ACC112 (cell line): ENCODE measurements at regions not wholly inside any gene's neighbourhood (a gene's known extent, or its start where the extent isn't known, plus 50 kb on each side); places are given as distances from the start of the nearest gene placed in this dataset.
A peak's percentile ranks its signal among the peaks of the same experiment; 100 is the strongest.

Experiments used
- H2AFZ ChIP-seq: fragments of 200-600 bp; sonication (generic); one replicate; pipeline ENCODE4 v1.6.0; 2017; ENCODE audit warnings: antibody characterized with exemption, low read length; ENCODE audit not compliant: unreplicated experiment
- H3K27ac ChIP-seq: fragments of 200-600 bp; sonication (generic); 2 replicates; pipeline ENCODE4 v1.5.1; 2014; ENCODE audit warnings: low read depth, mild to moderate bottlenecking, antibody characterized with exemption, low read length, moderate library complexity
- H3K27me3 ChIP-seq: fragments of 200-600 bp; sonication (generic); 2 replicates; pipeline ENCODE4 v1.6.1; 2014; ENCODE audit warnings: mild to moderate bottlenecking, antibody characterized with exemption, low read length, moderate library complexity, mixed read lengths; ENCODE audit not compliant: insufficient read depth
- H3K36me3 ChIP-seq: fragments of 200-600 bp; sonication (generic); 2 replicates; pipeline ENCODE4 v1.6.1; 2016; ENCODE audit warnings: mild to moderate bottlenecking, antibody characterized with exemption, low read length, moderate library complexity, mixed read lengths; ENCODE audit not compliant: insufficient read depth
- H3K4me1 ChIP-seq: fragments of 200-600 bp; sonication (generic); one replicate; pipeline ENCODE4 v1.6.1; 2016; ENCODE audit warnings: low read length, mixed read lengths; ENCODE audit not compliant: insufficient read depth, unreplicated experiment, control insufficient read depth
- H3K4me3 ChIP-seq: fragments of 200-600 bp; sonication (generic); 2 replicates; pipeline ENCODE4 v1.5.1; 2014; ENCODE audit warnings: mild to moderate bottlenecking, low read depth, low read length
- H3K79me2 ChIP-seq: fragments of 200-600 bp; sonication (generic); one replicate; pipeline ENCODE4 v1.6.0; 2016; ENCODE audit warnings: low read length; ENCODE audit not compliant: control insufficient read depth, unreplicated experiment, insufficient read depth

DNA sequence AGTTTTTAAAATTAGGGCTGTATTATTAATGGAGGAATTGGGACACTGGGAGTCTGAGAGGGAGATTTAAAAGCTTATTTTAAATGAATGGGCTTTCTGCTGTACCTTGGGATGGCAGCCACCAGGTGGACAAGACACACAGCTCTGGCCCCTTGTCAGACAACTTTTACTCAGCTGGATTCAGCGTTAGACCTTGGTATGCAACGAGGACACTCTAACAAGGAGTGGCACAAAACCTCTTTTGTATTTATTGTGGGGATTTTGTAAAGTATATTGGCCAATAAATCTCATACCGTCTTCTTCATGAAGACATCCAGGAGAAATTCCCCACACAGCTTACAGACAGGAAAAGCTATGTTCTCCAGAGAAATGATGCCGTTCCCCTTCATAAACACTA is 105.7 kb downstream of the LCA5 start:
- no peaks in the 10 kb centered on the region for H3K4me1 ChIP-seq
- no peaks in the 10 kb centered on the region for H3K79me2 ChIP-seq
- no peaks in the 10 kb centered on the region for H3K27me3 ChIP-seq
- H3K36me3 ChIP-seq: no peaks in the 10 kb centered on the region
- no peak overlapping the region for H3K4me3 ChIP-seq
- no peak overlapping the region for H2AFZ ChIP-seq
- H3K27ac ChIP-seq: no peak overlapping the region

DNA sequence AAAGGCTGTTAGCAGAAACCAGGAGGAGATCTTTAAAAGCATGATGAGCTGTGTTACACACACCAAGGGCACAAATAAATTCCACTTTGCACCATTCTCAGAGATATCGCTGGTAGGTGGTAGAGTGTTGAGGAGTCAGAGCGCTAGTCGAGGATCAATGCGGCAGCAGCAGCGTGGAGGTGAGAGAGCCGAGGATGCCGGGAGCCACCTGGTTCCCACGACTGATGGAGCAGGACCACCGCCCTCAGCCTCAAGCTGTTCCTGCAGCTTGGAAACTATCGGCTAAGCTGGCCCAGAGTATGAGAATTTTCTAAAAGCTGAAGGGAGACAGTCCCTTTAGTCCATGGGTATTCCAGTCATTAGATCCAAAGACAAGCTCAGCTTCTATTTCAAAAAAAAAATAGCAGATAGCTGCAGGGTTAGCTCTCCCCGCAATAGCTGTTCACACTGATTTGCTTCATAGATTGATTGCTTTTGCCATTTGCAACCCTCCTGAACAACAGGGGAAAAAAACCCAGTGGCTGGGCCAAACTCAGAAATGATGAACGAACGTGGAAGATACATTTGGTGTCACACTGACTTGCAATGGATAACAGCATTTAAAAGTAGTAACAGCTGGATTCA is 106.2 kb downstream of the LCA5 start:
- H3K79me2 ChIP-seq: no peaks in the 10 kb centered on the region
- H2AFZ ChIP-seq: no peak overlapping the region
- no peak overlapping the region for H3K27ac ChIP-seq
- H3K27me3 ChIP-seq: no peaks in the 10 kb centered on the region
- H3K4me1 ChIP-seq: no peaks in the 10 kb centered on the region
- no peak overlapping the region for H3K4me3 ChIP-seq
- no peaks in the 10 kb centered on the region for H3K36me3 ChIP-seq

DNA sequence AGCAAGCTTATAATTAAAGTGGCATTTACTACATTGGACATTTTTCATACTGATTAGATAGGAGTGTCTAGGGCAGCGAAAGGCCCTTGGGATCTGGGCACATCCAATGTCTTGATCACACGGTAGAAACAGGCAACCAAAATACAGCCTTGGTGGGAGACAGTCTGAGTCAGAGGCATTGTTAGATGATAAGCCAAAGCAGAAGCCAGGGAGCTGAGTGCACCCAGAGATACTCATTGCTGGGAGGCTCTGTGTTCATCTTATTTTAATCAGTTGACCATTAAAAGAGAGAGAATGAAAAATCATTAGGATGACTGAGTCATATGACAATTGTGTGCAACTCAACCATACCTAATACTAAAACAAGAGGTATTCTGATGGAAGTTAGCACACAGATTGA is 109.5 kb downstream of the LCA5 start:
- peaks cover 6% of the 10 kb centered on the region for H3K4me1 ChIP-seq
- H3K27ac ChIP-seq: no peak overlapping the region
- no peaks in the 10 kb centered on the region for H3K27me3 ChIP-seq
- no peaks in the 10 kb centered on the region for H3K36me3 ChIP-seq
- H3K79me2 ChIP-seq: no peaks in the 10 kb centered on the region
- no peak overlapping the region for H2AFZ ChIP-seq
- H3K4me3 ChIP-seq: no peak overlapping the region

DNA sequence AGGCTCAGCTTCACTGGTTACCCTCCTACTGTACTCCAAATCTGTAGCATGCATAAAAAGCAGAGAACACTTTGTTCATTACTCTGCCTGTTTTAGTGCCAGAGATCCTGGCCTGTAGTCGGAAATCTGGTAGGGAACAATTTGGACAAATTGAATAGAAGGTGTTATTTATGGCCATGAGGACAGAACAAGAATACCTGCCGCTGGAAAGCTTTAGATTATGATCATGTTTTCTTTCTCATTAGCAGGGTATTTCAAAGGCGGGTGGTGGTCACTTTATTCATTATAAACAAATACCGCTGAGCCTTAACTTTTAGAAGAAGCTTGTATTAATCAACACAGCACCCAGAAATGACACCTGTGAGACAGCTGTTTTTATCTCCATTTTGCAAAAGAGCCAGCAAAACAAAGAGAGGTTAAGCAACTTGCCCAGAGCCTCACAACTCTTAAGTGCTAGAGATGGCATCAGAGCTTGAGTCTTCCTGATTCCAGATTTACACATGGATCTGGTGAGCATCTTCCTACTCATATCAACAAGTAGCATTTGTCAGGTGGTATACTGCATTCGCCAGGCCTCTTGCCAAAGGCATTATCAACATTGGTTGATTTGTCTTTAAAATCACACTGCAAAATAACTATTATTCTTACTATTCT is 110.5 kb downstream of the LCA5 start:
- H3K36me3 ChIP-seq: no peaks in the 10 kb centered on the region
- H3K79me2 ChIP-seq: no peaks in the 10 kb centered on the region
- H3K4me3 ChIP-seq: no peak overlapping the region
- H3K27me3 ChIP-seq: no peaks in the 10 kb centered on the region
- H3K27ac ChIP-seq: no peak overlapping the region
- peaks cover 15% of the 10 kb centered on the region for H3K4me1 ChIP-seq
- no peak overlapping the region for H2AFZ ChIP-seq

DNA sequence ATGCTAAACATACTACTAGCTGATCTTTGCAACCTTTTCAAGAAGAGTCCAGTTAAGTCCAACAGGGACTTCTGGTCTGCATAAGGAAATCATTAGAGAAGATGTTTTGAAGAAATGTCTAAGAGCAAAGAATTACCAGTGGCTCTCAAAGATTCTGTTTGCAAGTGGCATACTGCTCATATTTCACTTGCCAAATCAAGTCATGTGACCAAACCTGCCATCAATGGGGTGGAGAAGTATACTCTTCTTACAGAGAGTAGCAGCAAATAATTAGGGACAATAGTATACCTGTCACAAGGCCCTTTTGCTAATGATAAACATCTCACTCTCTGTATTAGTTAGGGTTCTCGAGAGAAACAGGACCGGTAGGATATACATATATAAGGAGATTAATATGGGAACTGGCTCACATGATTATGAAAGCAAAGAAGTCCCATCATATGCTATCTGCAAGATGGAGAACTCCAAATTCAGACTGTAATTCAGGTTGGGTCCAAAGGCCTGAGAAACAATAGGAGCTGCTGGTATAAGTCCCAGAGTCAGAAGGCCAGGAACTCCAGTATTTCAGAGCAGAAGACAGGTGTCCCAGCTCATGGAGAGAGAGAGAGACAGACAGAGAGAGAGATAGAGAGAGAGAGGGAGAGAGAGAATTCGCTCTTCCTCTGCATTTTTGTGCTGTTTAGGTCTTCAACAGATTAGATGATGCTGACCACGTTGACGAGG is 111.5 kb downstream of the LCA5 start:
- H3K27ac ChIP-seq: no peak overlapping the region

DNA sequence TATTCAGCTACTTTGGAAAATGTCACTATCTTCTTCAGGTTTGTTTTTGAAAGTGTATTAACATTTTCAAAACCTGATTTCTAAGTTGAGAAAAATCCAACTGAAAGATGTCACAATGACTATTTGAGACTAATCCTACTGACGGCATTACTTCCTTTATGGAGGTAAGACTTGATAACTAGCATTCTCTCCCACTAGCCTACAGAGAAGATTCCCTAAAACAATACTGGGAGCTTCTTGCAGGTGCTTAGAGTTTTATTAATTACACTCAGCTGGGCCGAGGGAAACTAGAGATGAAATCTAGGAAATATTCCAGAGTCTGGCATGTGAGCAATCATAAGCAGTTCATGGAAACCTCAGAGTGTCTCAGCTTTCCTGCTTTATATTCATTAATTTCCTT is 114.0 kb downstream of the LCA5 start:
- H3K4me3 ChIP-seq: no peak overlapping the region

More for the DNA sequence above, 111.5 kb downstream of the LCA5 start:
- no peak overlapping the region for H2AFZ ChIP-seq
- no peaks in the 10 kb centered on the region for H3K79me2 ChIP-seq
- H3K27me3 ChIP-seq: no peaks in the 10 kb centered on the region
- H3K4me3 ChIP-seq: no peak overlapping the region
- peaks cover 20% of the 10 kb centered on the region for H3K4me1 ChIP-seq
- H3K36me3 ChIP-seq: no peaks in the 10 kb centered on the region

DNA sequence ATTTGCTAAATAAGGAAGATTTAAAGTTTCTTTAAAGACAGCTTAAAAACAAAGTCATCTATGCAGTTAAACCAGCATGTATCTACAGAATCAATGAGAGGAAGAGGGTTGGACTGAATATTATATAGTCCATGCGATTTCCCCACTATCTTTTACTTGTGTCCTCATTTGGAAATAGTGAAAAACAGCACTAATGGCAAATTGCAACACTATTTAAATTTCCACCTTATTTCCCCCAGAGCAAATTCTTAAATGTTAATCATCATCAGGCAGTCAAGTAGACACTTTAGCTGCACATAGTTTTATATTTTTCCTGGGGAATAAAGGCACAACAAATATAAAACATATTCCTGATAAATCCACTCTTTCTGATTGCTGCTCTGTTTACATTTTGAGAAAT is 114.6 kb downstream of the LCA5 start:
- no peaks in the 10 kb centered on the region for H3K79me2 ChIP-seq
- peak overlapping the region; percentile 72 for H3K4me3 ChIP-seq
- H3K36me3 ChIP-seq: no peaks in the 10 kb centered on the region
- H3K4me1 ChIP-seq: peaks cover 27% of the 10 kb centered on the region
- peak overlapping the region; percentile 86; the same call in 1 of the 2 replicates for H3K27ac ChIP-seq
- H2AFZ ChIP-seq: peak overlapping the region; percentile 7
- H3K27me3 ChIP-seq: no peaks in the 10 kb centered on the region

More for the DNA sequence above, 114.0 kb downstream of the LCA5 start:
- peaks cover 27% of the 10 kb centered on the region for H3K4me1 ChIP-seq
- no peaks in the 10 kb centered on the region for H3K79me2 ChIP-seq
- H3K27me3 ChIP-seq: no peaks in the 10 kb centered on the region
- no peak overlapping the region for H3K27ac ChIP-seq
- H2AFZ ChIP-seq: no peak overlapping the region
- no peaks in the 10 kb centered on the region for H3K36me3 ChIP-seq

DNA sequence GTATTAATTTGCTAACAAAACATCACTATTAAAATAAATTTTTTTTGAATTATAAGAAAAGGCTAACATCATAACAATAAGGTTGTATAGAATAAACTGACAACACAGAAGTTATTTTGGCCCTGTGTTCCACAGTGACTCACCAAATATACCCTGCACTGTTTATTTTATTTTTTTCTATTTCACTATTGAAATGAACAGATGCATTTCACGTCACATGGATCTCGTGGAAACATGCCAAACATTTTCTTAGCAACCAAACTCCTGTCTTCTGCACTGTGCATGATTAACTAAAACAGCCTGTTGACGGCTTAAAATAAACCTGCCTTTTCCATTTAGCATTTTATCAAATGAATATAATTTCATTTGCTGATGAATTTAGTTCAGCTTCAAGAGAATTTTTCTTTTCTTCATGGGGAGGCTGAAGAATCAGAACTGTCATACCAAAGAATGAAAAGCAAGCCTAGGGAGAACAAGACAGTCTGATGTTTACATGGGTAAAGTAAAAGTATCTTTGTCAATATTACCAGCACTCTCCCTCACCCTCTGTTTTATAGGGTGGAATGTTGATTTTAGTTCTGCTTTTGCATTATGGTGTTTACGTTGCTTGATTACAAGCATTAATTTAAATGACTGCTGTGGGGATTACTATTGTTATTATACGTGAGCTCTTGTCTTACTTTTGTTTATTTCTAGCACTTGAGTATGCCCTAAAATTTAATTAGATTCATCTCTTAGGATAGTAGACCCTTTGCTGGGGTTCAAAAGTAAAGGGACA is 115.3 kb downstream of the LCA5 start:
- H3K27ac ChIP-seq: peak overlapping the region; percentile 86

DNA sequence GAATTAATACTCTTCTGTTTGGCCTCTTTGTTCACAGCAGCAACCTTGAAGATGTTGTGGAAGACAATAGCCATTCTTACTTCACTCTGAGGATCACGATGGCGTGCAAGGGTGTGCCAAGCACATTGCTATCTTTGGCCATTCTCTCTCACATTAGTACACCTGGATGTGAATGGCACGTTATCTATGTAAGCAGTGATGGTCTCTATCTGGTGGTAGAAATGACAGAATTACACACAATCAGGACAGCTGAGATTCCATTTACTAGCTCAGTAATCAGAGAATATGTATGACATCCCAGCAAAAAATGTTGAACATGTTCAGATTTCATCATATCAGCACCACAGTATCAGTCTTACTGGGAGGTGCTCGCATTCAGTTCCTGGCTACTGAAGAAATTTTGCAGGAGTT is 116.2 kb downstream of the LCA5 start:
- peak overlapping the region; percentile 64 for H3K27ac ChIP-seq
- H2AFZ ChIP-seq: peak overlapping the region; percentile 27
- no peaks in the 10 kb centered on the region for H3K79me2 ChIP-seq

More for the DNA sequence above, 115.3 kb downstream of the LCA5 start:
- Histone ChIP-seq H3K36me3 (no peaks in the 10 kb centered on the region), H3K27me3 (no peaks in the 10 kb centered on the region), H2AFZ (peak overlapping the region; percentile 63), H3K79me2 (no peaks in the 10 kb centered on the region), H3K4me1 (peaks cover 27% of the 10 kb centered on the region), H3K4me3 (peak overlapping the region; percentile 72)

DNA sequence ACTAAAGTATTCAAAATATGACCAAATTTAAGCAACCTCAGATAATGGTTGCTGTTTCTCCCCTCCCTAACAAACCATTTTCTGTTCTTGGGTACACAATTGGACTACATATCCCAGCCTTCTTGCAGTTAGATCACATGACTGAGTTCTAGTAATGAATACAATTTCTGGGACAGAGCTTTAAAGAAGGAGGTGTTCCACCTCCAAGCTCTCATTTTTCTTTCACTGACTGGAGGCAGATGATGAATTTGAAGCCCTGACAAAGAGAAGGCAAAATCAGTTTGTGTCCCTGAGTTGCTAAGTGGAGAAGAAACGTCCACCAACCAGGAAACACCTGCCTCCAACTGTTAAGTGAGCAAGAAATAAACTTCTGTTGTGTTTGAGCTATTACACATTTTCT is 117.2 kb downstream of the LCA5 start:
- no peak overlapping the region for H3K27ac ChIP-seq
- no peaks in the 10 kb centered on the region for H3K36me3 ChIP-seq
- no peaks in the 10 kb centered on the region for H3K79me2 ChIP-seq
- peaks cover 27% of the 10 kb centered on the region for H3K4me1 ChIP-seq
- peak overlapping the region; percentile 27 for H2AFZ ChIP-seq
- H3K4me3 ChIP-seq: no peak overlapping the region
- no peaks in the 10 kb centered on the region for H3K27me3 ChIP-seq

More for the DNA sequence above, 116.2 kb downstream of the LCA5 start:
- no peaks in the 10 kb centered on the region for H3K36me3 ChIP-seq
- H3K4me1 ChIP-seq: peaks cover 27% of the 10 kb centered on the region
- H3K27me3 ChIP-seq: no peaks in the 10 kb centered on the region
- H3K4me3 ChIP-seq: no peak overlapping the region; the same call in 1 of the 2 replicates
